Activated CD8-positive, alpha-beta memory T cell treated with anti-CD3 and anti-CD28 coated beads, Interleukin-2, amount 10 ng/mL, durations not matched to agents 7 days and 5 days (primary cell): ENCODE measurements at regions not wholly inside any gene's neighbourhood (a gene's known extent, or its start where the extent isn't known, plus 50 kb on each side); places are given as distances from the start of the nearest gene placed in this dataset.
"Not testable (repeated sequence)": the region's sequence is repeated elsewhere in the genome, so short reads cannot be mapped to it uniquely, and the experiment has no call there.

Source experiments
- ATAC-seq: fragments of 150-1000 bp; cut with Tn5 transposase; one replicate; pipeline ENCODE4 v1.10.0; 2021; ENCODE audit warnings: moderate library complexity
- CTCF ChIA-PET: fragments of 350-600 bp; sonication (Branson Sonifier 250); formaldehyde crosslinking; loops from one replicate; lab custom pipeline; 2021; ENCODE audit warnings: antibody characterized with exemption; lab: Charles Lee
- DNase-seq: peaks from one replicate; pipeline ENCODE4 v3.0.0-alpha.2; 2020
- H3K27ac Mint-ChIP-seq: one replicate; pipeline ENCODE4 v1.8.0; 2021; ENCODE audit warnings: mild to moderate bottlenecking, mixed read lengths
- H3K27me3 Mint-ChIP-seq: one replicate; pipeline ENCODE4 v1.8.0; 2021; ENCODE audit warnings: mixed read lengths
- H3K36me3 Mint-ChIP-seq: one replicate; pipeline ENCODE4 v1.8.0; 2021; ENCODE audit warnings: mild to moderate bottlenecking, mixed read lengths
- H3K4me1 Mint-ChIP-seq: one replicate; pipeline ENCODE4 v1.8.0; 2021; ENCODE audit warnings: mixed read lengths
- H3K4me3 Mint-ChIP-seq: one replicate; pipeline ENCODE4 v1.8.0; 2021; ENCODE audit warnings: mild to moderate bottlenecking, moderate library complexity, mixed read lengths
- H3K9me3 Mint-ChIP-seq: one replicate; pipeline ENCODE4 v1.8.0; 2022; ENCODE audit warnings: low read depth, mixed read lengths

DNA sequence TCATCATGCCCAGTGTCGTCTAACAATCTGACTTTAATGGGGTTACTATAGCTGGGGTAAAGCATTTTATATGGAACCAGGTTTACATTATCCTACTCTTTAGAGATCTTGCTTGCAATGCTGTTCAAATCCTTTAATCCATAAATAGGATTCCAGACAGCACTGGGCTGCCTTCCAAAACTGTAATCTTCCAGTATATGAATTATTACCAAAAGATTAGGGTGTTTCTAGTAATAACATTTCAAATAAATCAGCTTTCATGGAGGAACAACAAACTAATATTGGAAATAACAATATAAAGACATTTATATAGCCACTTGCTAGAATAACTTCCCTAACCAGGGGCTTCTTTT lies 88.6 kb upstream of the PLXNA2 start:
- Mint-ChIP-seq H3K9me3 (no peaks in the 10 kb centered on the region), H3K27me3 (peaks cover 30% of the 10 kb centered on the region), H3K4me3 (no peak overlapping the region), H3K4me1 (no peaks in the 10 kb centered on the region), H3K36me3 (no peaks in the 10 kb centered on the region), H3K27ac (no peak overlapping the region)
- DNase-seq = no peak
- CTCF ChIA-PET = no interaction called here
- ATAC-seq = no peak

DNA sequence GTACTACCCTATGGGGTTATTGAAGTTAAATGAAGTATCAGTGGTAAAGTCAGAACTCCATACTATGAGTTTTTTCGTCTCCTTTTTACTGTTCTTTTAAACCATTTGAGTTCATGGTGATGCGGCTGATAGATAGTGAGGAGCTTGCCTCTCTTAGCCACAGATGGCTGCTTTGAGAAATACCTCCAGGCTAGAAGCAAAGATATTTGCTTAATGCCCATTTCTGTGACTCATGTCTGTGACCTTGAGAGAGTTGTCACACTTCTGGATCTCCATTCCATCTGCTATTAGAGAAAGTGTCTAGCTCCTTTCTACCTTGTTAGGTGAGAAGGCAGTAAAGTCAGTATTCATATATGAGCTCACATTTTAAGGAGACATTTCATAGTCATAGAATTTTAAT lies 89.5 kb upstream of the PLXNA2 start:
- Mint-ChIP-seq H3K27me3 (peaks cover 24% of the 10 kb centered on the region), H3K36me3 (no peaks in the 10 kb centered on the region), H3K4me1 (no peaks in the 10 kb centered on the region), H3K4me3 (no peak overlapping the region), H3K27ac (no peak overlapping the region), H3K9me3 (no peaks in the 10 kb centered on the region)
- no peak for ATAC-seq
- no peak for DNase-seq
- CTCF ChIA-PET = no interaction called here

DNA sequence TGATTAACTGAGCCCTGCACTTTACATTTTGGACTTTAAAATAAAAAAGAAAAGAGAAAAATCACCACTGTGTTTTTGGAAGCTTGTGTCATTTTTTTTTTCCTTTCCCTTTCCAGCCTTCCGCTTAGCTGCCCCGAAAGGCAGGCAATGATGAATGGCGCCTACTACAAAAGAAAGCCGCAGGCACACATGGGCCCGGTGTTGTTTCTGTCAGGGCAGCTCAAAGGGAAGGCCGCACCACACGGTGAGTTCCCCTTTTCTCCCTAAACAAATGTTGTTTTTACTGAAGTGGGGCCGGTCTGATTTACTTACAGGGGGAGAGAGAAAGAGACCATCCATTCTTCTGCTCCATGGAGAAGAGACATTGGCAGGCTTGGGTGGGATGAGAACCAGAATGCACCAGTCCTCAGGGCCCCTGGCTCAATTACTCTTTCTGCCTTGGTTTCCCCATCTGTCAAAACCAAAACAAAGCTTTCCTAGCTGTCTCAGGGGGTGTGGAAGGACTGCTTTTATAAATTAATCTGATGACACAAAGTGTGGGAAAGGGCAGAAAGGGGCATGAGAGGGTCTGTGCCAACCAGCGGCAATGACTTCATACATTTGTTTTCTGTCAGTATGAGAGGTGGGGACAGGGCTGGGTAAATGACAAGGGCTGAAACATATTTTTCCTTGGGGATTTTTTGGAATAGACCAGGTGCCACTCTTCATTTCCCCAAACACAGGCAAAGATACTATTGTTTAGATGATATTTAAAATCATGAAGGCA lies 91.4 kb upstream of the PLXNA2 start:
- DNase-seq (no peak), ATAC-seq (no peak)
- Mint-ChIP-seq H3K4me1 (no peaks in the 10 kb centered on the region), H3K9me3 (no peaks in the 10 kb centered on the region), H3K27me3 (peaks cover 25% of the 10 kb centered on the region), H3K36me3 (no peaks in the 10 kb centered on the region), H3K4me3 (no peak overlapping the region), H3K27ac (no peak overlapping the region)
- CTCF ChIA-PET = no interaction called here

DNA sequence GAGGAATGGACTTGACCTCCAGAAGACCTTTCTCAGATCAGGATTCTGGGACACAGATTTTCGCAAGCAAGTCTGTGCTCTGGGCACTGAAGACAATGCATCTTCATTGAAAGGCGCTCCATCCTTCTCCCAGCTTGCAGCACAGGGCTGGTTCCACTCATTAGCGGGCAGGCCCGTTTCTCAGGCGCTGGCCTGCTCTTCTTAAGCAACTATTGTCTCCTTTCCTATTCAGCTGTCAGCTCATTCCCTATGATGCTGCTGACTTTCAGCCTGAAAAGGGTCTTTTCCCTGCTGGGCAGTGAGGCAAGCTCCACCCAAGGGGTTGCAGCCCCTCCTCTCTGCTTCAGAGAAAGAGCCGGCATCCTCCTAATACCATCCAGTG lies 91.9 kb upstream of the PLXNA2 start:
- Mint-ChIP-seq H3K36me3 (no peaks in the 10 kb centered on the region), H3K27me3 (peaks cover 24% of the 10 kb centered on the region), H3K27ac (no peak overlapping the region), H3K4me3 (no peak overlapping the region), H3K9me3 (no peaks in the 10 kb centered on the region), H3K4me1 (no peaks in the 10 kb centered on the region)
- CTCF ChIA-PET = no interaction called here
- ATAC-seq (no peak), DNase-seq (no peak)

- Mint-ChIP-seq H3K27me3 (peaks cover 19% of the 10 kb centered on the region), H3K9me3 (no peaks in the 10 kb centered on the region), H3K27ac (no peak overlapping the region), H3K4me1 (no peaks in the 10 kb centered on the region), H3K36me3 (no peaks in the 10 kb centered on the region), H3K4me3 (no peak overlapping the region)
- CTCF ChIA-PET = no interaction called here
- no peak for ATAC-seq
- DNase-seq = no peak
Measured at GRCh38 chr1:208339911-208340310, 95.7 kb upstream of the PLXNA2 start.

DNA sequence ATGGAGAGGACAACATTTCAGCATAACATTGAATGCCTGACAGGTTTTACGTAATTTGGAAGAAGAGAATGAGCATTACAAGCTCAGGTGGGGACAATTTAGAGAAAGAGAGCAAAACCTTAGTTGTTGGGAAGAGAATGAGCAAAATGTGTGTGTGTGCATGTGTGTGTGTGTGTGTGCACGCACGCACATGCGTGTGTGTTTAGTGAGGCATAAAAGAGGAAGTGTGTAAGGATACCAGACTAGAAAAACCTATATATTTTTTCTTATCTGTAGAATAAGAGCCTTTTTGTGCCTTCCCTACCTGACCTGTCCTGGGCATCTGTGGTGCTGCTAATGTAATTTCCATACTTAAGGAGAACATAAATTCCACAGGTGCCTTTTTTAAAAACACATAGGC lies 99.0 kb upstream of the PLXNA2 start:
- no peak for ATAC-seq
- no peak overlapping the region for H3K4me3 Mint-ChIP-seq
- H3K27me3 Mint-ChIP-seq = peaks cover 15% of the 10 kb centered on the region
- no peak overlapping the region for H3K27ac Mint-ChIP-seq
- H3K9me3 Mint-ChIP-seq = no peaks in the 10 kb centered on the region
- DNase-seq = no peak
- no peaks in the 10 kb centered on the region for H3K4me1 Mint-ChIP-seq
- CTCF ChIA-PET = no interaction called here
- no peaks in the 10 kb centered on the region for H3K36me3 Mint-ChIP-seq

DNA sequence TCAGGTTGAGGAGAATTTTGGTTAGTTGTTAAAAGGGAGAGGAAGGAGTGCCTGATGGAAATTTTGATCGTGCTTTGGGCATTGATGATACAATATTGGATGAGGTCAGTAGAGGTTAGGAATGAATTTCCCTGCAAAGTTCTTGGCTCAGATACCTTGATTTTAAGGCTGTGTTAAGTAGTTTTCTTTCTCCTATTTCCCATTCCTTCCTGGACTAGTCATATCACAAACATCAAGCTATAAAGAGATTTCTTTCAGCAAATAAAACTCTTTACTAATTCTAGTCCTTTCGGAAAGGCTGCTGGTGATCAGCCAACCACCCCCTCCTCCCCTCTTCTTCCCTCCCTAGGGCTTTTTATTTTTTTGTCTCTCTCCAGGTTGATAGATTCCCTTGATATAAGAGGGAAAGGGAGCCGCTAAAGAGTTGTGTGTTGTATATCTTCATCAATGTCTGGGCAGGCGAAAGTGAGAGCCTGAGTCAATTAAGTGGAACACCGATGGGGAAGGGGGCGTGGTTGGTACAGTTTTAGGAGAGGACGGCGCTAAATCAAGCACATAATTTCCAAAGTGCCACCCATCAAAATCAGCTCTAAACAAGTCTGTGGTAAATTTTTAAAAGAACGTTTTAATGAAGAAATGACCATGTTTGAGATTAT lies 100.1 kb upstream of the PLXNA2 start:
- ATAC-seq (no peak), DNase-seq (no peak)
- Mint-ChIP-seq H3K4me3 (no peak overlapping the region), H3K9me3 (no peaks in the 10 kb centered on the region), H3K27me3 (peaks cover 12% of the 10 kb centered on the region), H3K36me3 (no peaks in the 10 kb centered on the region), H3K27ac (no peak overlapping the region), H3K4me1 (no peaks in the 10 kb centered on the region)
- CTCF ChIA-PET = no interaction called here

GRCh38 chr1:208347191-208347590 lies 103.0 kb upstream of the PLXNA2 start:
- ATAC-seq = no peak
- Mint-ChIP-seq H3K9me3 (no peaks in the 10 kb centered on the region), H3K27ac (no peak overlapping the region), H3K4me1 (no peaks in the 10 kb centered on the region), H3K36me3 (no peaks in the 10 kb centered on the region), H3K27me3 (peaks cover 9% of the 10 kb centered on the region), H3K4me3 (no peak overlapping the region)
- CTCF ChIA-PET = no interaction called here
- no peak for DNase-seq

DNA sequence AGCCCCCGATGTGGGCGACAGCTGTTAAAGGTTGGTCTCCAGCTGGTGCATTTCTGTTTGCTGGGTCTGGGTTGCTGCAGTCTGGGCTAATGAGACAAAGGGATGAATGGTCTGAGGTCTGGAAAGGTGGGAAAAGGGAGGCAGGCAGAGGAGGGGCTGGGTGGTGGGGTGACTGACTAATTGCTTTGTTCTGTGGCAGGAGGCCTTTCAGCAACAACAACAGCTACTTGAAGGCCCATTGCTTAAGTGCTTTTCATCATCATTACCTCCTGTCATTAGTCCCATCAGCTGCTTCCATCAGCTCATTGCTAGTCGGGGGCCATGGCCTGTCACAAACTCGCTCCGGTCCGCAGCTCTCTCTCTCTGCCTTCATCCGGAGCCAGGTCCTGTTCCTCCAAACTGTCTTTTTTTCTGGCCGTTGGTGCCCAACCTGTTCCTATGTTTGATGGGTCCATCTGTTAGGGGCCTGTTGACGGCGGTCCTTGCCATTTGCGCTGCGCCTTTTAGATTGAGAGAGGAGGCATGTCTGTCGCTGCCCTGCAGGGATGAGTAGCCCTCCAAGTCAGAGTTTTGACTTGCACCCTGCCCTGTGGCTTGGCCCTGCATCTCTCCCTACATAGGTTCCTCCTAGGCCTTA lies 105.6 kb upstream of the PLXNA2 start:
- DNase-seq (no peak), ATAC-seq (no peak)
- CTCF ChIA-PET = no interaction called here
- Mint-ChIP-seq H3K4me3 (no peak overlapping the region), H3K27ac (no peak overlapping the region), H3K4me1 (no peaks in the 10 kb centered on the region), H3K36me3 (no peaks in the 10 kb centered on the region), H3K9me3 (no peaks in the 10 kb centered on the region), H3K27me3 (peaks cover 4% of the 10 kb centered on the region)

- Mint-ChIP-seq H3K27me3 (peaks cover 3% of the 10 kb centered on the region), H3K4me1 (no peaks in the 10 kb centered on the region), H3K27ac (no peak overlapping the region), H3K4me3 (no peak overlapping the region), H3K36me3 (no peaks in the 10 kb centered on the region), H3K9me3 (no peaks in the 10 kb centered on the region)
- DNase-seq (no peak), ATAC-seq (no peak)
- CTCF ChIA-PET = interaction anchor here (0.7 to 0.9 kb wide), 2 partner anchors 65 to 335 kb away, joined by 3 to 4 read pairs; no protein-coding TSS in a partner anchor
Measured at GRCh38 chr1:208350815-208351214, 106.6 kb upstream of the PLXNA2 start.

GRCh38 chr1:208351838-208352237 lies 107.7 kb upstream of the PLXNA2 start:
- Mint-ChIP-seq H3K36me3 (no peaks in the 10 kb centered on the region), H3K27me3 (no peaks in the 10 kb centered on the region), H3K9me3 (no peaks in the 10 kb centered on the region), H3K4me3 (no peak overlapping the region), H3K27ac (no peak overlapping the region), H3K4me1 (no peaks in the 10 kb centered on the region)
- DNase-seq = no peak
- CTCF ChIA-PET = no interaction called here
- ATAC-seq = no peak

GRCh38 chr1:208353797-208354196 lies 109.6 kb upstream of the PLXNA2 start:
- H3K27me3 Mint-ChIP-seq, H3K4me3 Mint-ChIP-seq, H3K9me3 Mint-ChIP-seq, H3K4me1 Mint-ChIP-seq, DNase-seq, H3K36me3 Mint-ChIP-seq, H3K27ac Mint-ChIP-seq, ATAC-seq: not testable (repeated sequence)
- CTCF ChIA-PET = interaction anchor here (1.3 kb wide), 1 partner anchor 12 kb away, joined by 3 read pairs; no protein-coding TSS in a partner anchor

GRCh38 chr1:208357644-208358507 lies 113.7 kb upstream of the PLXNA2 start:
- Mint-ChIP-seq H3K27me3 (peaks cover 7% of the 10 kb centered on the region), H3K4me3 (no peak overlapping the region), H3K9me3 (no peaks in the 10 kb centered on the region), H3K27ac (no peak overlapping the region), H3K36me3 (no peaks in the 10 kb centered on the region), H3K4me1 (no peaks in the 10 kb centered on the region)
- ATAC-seq (no peak), DNase-seq (no peak)
- CTCF ChIA-PET = no interaction called here
